ENCODE measurements at regions not wholly inside any gene's neighbourhood (a gene's known extent, or its start where the extent isn't known, plus 50 kb on each side); places are given as distances from the start of the nearest gene placed in this dataset.

DNA sequence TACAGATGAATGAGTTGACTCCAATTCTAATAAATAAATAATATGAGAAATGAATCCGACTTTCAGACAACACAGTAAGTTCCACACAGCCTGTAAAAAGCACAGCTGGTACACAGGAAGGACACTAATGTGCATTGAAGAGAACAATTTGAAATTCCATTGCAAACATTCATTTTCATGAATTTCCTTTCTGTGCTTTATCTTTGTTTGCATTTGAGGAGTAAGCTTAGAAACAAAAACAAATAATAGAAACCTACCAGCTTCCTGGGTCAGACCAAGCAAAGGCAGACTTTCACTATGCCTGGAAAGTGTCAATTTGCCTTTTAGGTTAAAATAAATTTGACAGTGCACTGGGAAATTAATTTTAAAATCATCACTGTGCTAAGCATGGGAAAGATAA lies 143.8 kb upstream of the VLDLR start:
- Histone ChIP-seq H3K4me1 (peaks cover 0 to 7% (median 0%) of the 10 kb centered on the region in 3 donors), H3K9me3 (no peaks in the 10 kb centered on the region), H3K4me3 (no peak overlapping the region), H3K27me3 (no peaks in the 10 kb centered on the region), H3K27ac (peak overlapping the region in 1 of 4 donors; percentile 15), H3K36me3 (no peaks in the 10 kb centered on the region)
- intact Hi-C loops (cut with DNase I), result no loop called here
- ATAC-seq, result peak; percentile 50 to 75 (median 72)
- FAIRE-seq, result no peak
- 48 to 49% methylated on average over 1 of the region's 1 CpG for WGBS, 2 donors
- no peak for DNase-seq
- TF ChIP-seq CTCF (IDR thresholded peaks at IDR 0.05), result no peak

DNA sequence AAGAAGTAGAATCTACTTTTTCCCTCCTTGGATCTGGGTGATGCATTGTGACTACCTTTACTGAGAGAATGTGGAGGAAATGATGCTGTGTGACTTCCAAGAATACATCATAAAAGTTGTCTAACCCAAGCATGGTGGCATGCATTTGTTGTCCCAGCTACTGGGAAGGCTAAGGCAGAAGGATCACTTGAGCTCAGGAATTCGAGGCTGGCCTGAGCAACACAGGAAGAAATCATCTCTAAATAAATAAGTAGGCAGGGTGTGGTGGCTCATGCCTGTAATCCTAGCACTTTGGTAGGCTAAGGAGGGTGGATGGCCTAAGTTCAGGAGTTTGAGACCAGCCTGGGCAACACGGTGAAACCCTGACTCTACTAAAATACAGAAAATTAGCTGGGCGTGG lies 143.2 kb upstream of the VLDLR start:
- Histone ChIP-seq H3K27me3 (no peaks in the 10 kb centered on the region), H3K9me3 (no peaks in the 10 kb centered on the region), H3K4me3 (no peak overlapping the region), H3K4me1 (peaks cover 0 to 7% (median 0%) of the 10 kb centered on the region in 3 donors), H3K36me3 (no peaks in the 10 kb centered on the region), H3K27ac (no peak overlapping the region)
- no peak for DNase-seq
- FAIRE-seq, result no peak
- 86 to 88% methylated on average over 3 of the region's 3 CpGs for WGBS, 2 donors
- TF ChIP-seq CTCF (IDR thresholded peaks at IDR 0.05), result no peak
- no peak for ATAC-seq
- intact Hi-C loops (cut with DNase I), result no loop called here

GRCh38 chr9:2479056-2479565 lies 142.5 kb upstream of the VLDLR start:
- Histone ChIP-seq H3K27ac (no peak overlapping the region), H3K36me3 (no peaks in the 10 kb centered on the region), H3K4me1 (peaks cover 0 to 7% (median 0%) of the 10 kb centered on the region in 3 donors), H3K4me3 (no peak overlapping the region), H3K9me3 (no peaks in the 10 kb centered on the region), H3K27me3 (no peaks in the 10 kb centered on the region)
- TF ChIP-seq CTCF (IDR thresholded peaks at IDR 0.05), result no peak
- 90 to 96% methylated on average over 2 of the region's 2 CpGs for WGBS, 2 donors
- DNase-seq, result no peak
- FAIRE-seq, result no peak
- ATAC-seq, result no peak
- intact Hi-C loops (cut with DNase I), result no loop called here

GRCh38 chr9:2480255-2480837 lies 141.2 kb upstream of the VLDLR start:
- H3K9me3 ChIP-seq, result no peaks in the 10 kb centered on the region
- H3K36me3 ChIP-seq, result no peaks in the 10 kb centered on the region
- no peaks in the 10 kb centered on the region for H3K27me3 ChIP-seq
- H3K27ac ChIP-seq, result no peak overlapping the region
- ATAC-seq, result peak in 1 of 4 donors; percentile 53
- no peak for FAIRE-seq
- WGBS, 2 donors, result 92 to 95% methylated on average over 4 of the region's 4 CpGs
- DNase-seq, result no peak
- H3K4me1 ChIP-seq, result peaks cover 0 to 7% (median 0%) of the 10 kb centered on the region in 3 donors
- no peak overlapping the region for H3K4me3 ChIP-seq
- no peak for TF ChIP-seq CTCF (IDR thresholded peaks at IDR 0.05)
- intact Hi-C loops (cut with DNase I), result no loop called here

DNA sequence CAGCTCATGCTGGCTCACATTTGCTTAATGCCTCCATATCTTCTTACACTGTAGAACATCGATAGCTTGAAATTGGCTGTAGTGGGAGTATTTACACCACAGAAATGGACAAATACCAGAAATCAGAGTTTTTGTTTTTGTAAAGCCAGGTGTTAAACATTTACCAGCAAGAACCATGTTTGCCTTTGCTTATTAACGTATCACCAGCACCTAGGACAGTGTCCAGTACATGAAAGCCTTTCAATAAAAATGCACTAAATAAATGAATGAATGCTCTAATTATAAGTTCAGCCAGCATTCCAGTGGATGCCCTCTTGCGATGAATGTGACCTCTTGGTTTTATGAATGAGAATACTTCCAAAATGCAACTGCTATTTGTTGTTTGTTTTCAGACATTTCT lies 140.4 kb upstream of the VLDLR start:
- Histone ChIP-seq H3K27ac (no peak overlapping the region), H3K4me1 (peaks cover 0 to 7% (median 0%) of the 10 kb centered on the region in 3 donors), H3K36me3 (no peaks in the 10 kb centered on the region), H3K4me3 (no peak overlapping the region), H3K27me3 (no peaks in the 10 kb centered on the region), H3K9me3 (no peaks in the 10 kb centered on the region)
- WGBS, 2 donors, result 68 to 90% methylated on average over 3 of the region's 3 CpGs
- intact Hi-C loops (cut with DNase I), result no loop called here
- no peak for FAIRE-seq
- no peak for TF ChIP-seq CTCF (IDR thresholded peaks at IDR 0.05)
- no peak for ATAC-seq
- DNase-seq, result no peak

All from pancreas (tissue), 10 donors.